ENCODE measurements at regions not wholly inside any gene's neighbourhood (a gene's known extent, or its start where the extent isn't known, plus 50 kb on each side); places are given as distances from the start of the nearest gene placed in this dataset.

DNA sequence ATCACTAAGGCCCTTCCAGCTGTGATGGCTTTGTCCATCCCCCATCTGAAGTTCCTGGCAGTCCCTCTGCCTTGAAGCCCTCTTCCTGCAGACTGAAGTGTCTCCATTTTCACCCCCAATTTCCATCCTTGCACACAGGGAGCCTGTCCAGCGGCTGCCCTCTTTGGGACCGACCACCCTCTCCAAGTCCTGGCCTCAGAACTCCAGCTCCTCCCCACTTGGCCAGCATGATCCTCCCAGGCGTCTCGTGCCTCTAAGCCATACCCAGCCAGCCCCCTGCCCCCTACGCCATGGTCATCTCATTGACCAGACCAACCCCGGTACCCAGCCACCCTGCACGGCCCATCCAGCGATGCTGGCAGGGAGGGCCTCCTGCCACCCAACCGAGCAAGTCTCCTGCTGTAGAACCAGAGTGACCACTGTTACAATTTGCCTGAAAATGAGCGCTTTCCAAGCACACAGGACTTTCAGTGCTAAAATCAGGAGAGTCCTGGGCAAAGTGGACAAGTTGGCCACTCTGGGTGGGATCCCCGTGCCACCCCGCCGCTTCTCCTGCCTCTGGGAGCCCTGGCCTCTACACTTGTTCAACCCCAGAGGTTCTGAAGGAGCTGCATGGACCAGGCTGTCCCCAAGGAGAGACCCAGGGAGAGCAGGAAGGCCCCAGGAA lies 362.0 kb downstream of the SEC14L1 start:
- TF ChIP-seq, protein P1, sequence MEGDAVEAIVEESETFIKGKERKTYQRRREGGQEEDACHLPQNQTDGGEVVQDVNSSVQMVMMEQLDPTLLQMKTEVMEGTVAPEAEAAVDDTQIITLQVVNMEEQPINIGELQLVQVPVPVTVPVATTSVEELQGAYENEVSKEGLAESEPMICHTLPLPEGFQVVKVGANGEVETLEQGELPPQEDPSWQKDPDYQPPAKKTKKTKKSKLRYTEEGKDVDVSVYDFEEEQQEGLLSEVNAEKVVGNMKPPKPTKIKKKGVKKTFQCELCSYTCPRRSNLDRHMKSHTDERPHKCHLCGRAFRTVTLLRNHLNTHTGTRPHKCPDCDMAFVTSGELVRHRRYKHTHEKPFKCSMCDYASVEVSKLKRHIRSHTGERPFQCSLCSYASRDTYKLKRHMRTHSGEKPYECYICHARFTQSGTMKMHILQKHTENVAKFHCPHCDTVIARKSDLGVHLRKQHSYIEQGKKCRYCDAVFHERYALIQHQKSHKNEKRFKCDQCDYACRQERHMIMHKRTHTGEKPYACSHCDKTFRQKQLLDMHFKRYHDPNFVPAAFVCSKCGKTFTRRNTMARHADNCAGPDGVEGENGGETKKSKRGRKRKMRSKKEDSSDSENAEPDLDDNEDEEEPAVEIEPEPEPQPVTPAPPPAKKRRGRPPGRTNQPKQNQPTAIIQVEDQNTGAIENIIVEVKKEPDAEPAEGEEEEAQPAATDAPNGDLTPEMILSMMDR (conservative IDR thresholded peaks at IDR 0.05; ENCODE audit: low read depth, low read length): no peak
- Histone ChIP-seq H3K27ac (no peak overlapping the region), H3K27me3 (ENCODE audit: insufficient read depth, low read depth) (no peaks in the 10 kb centered on the region), H2AFZ (ENCODE audit: low read depth) (no peak overlapping the region), H4K20me1 (ENCODE audit: insufficient read depth) (no peaks in the 10 kb centered on the region), H3K4me2 (no peak overlapping the region), H3K36me3 (ENCODE audit: insufficient read depth) (no peaks in the 10 kb centered on the region), H3K4me1 (ENCODE audit: low read depth, poor library complexity, severe bottlenecking) (no peaks in the 10 kb centered on the region), H3K9ac (no peak overlapping the region), H3K79me2 (ENCODE audit: insufficient read depth, low read depth) (no peaks in the 10 kb centered on the region), H3K4me3 (IDR thresholded peaks at IDR 0.05; ENCODE audit: insufficient read depth, low read depth, low read length) (no peak overlapping the region)

DNA sequence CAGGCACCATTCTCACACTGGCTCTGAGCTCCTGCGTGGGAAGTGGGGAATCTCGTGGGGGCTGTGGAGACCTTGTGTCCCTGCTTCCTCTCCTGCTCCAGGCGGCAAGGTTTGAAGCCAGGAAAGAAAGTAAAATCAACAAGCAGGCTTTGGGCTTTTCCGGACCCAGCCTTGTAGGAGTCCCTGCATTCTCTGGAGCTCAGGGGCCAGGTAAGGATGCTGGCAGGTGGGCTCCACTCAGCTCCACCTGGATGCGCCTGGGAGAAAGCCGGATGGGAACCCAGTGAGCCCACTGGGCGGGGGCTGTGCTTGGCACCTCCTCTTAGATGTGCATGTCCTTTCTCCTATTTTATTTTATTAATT lies 362.5 kb downstream of the SEC14L1 start:
- Histone ChIP-seq H3K79me2 (ENCODE audit: insufficient read depth, low read depth) (no peaks in the 10 kb centered on the region), H2AFZ (ENCODE audit: low read depth) (no peak overlapping the region), H3K36me3 (ENCODE audit: insufficient read depth) (no peaks in the 10 kb centered on the region), H3K4me2 (no peak overlapping the region), H3K4me1 (ENCODE audit: low read depth, poor library complexity, severe bottlenecking) (no peaks in the 10 kb centered on the region), H3K27ac (no peak overlapping the region), H3K4me3 (IDR thresholded peaks at IDR 0.05; ENCODE audit: insufficient read depth, low read depth, low read length) (no peak overlapping the region), H3K9ac (no peak overlapping the region), H4K20me1 (ENCODE audit: insufficient read depth) (no peaks in the 10 kb centered on the region), H3K27me3 (ENCODE audit: insufficient read depth, low read depth) (no peaks in the 10 kb centered on the region)
- TF ChIP-seq, protein P1 (conservative IDR thresholded peaks at IDR 0.05; ENCODE audit: low read depth, low read length): no peak

GRCh38 chr17:77503916-77504651 lies 363.3 kb downstream of the SEC14L1 start:
- no peaks in the 10 kb centered on the region for H4K20me1 ChIP-seq (ENCODE audit: insufficient read depth)

GRCh38 chr17:77504652-77505155 lies 363.9 kb downstream of the SEC14L1 start:
- H4K20me1 ChIP-seq (ENCODE audit: insufficient read depth): no peaks in the 10 kb centered on the region
- no peak overlapping the region for H3K27ac ChIP-seq
- H3K4me1 ChIP-seq (ENCODE audit: low read depth, poor library complexity, severe bottlenecking): no peaks in the 10 kb centered on the region
- H2AFZ ChIP-seq (ENCODE audit: low read depth): no peak overlapping the region
- H3K9ac ChIP-seq: no peak overlapping the region
- no peaks in the 10 kb centered on the region for H3K27me3 ChIP-seq (ENCODE audit: insufficient read depth, low read depth)
- TF ChIP-seq, protein P1 (conservative IDR thresholded peaks at IDR 0.05; ENCODE audit: low read depth, low read length): no peak
- no peak overlapping the region for H3K4me2 ChIP-seq
- H3K79me2 ChIP-seq (ENCODE audit: insufficient read depth, low read depth): no peaks in the 10 kb centered on the region
- H3K36me3 ChIP-seq (ENCODE audit: insufficient read depth): no peaks in the 10 kb centered on the region
- H3K4me3 ChIP-seq (IDR thresholded peaks at IDR 0.05; ENCODE audit: insufficient read depth, low read depth, low read length): no peak overlapping the region

More at GRCh38 chr17:77503916-77504651, 363.3 kb downstream of the SEC14L1 start:
- Histone ChIP-seq H3K4me3 (IDR thresholded peaks at IDR 0.05; ENCODE audit: insufficient read depth, low read depth, low read length) (no peak overlapping the region), H3K9ac (no peak overlapping the region), H3K36me3 (ENCODE audit: insufficient read depth) (no peaks in the 10 kb centered on the region), H3K4me1 (ENCODE audit: low read depth, poor library complexity, severe bottlenecking) (no peaks in the 10 kb centered on the region), H3K79me2 (ENCODE audit: insufficient read depth, low read depth) (no peaks in the 10 kb centered on the region), H3K27ac (no peak overlapping the region), H2AFZ (ENCODE audit: low read depth) (no peak overlapping the region), H3K4me2 (no peak overlapping the region), H3K27me3 (ENCODE audit: insufficient read depth, low read depth) (no peaks in the 10 kb centered on the region)
- TF ChIP-seq, protein P1 (conservative IDR thresholded peaks at IDR 0.05; ENCODE audit: low read depth, low read length): no peak
